Fibroblast of skin of left biceps (primary cell): ENCODE measurements at regions not wholly inside any gene's neighbourhood (a gene's known extent, or its start where the extent isn't known, plus 50 kb on each side); places are given as distances from the start of the nearest gene placed in this dataset.
"Not testable (repeated sequence)": the region's sequence is repeated elsewhere in the genome, so short reads cannot be mapped to it uniquely, and the experiment has no call there.

ENCODE experiments used
- DNase-seq, 2 experiments: peaks; one replicate each; pipeline ENCODE4 v3.0.0-alpha.2; 2013; ENCODE audit warnings: low read depth in 2 of 2

- no peak for DNase-seq
Measured at GRCh38 chr4:11860996-11861395, 432.3 kb upstream of the HS3ST1 start.

- no peak for DNase-seq
Measured at GRCh38 chr4:11857881-11858280, 429.2 kb upstream of the HS3ST1 start.

- DNase-seq = no peak
Measured at GRCh38 chr4:11847167-11847566, 418.5 kb upstream of the HS3ST1 start.

- DNase-seq = no peak
Measured at GRCh38 chr4:11843927-11844326, 415.2 kb upstream of the HS3ST1 start.

GRCh38 chr4:11843340-11843739 is 414.6 kb upstream of the HS3ST1 start:
- DNase-seq = no peak

- DNase-seq = no peak
Measured at GRCh38 chr4:11842620-11843263, 414.0 kb upstream of the HS3ST1 start.

GRCh38 chr4:11839889-11840288 is 411.2 kb upstream of the HS3ST1 start:
- no peak for DNase-seq

- DNase-seq = no peak
Measured at GRCh38 chr4:11831739-11832138, 403.0 kb upstream of the HS3ST1 start.

GRCh38 chr4:11824566-11824965 is 395.9 kb upstream of the HS3ST1 start:
- no peak for DNase-seq

- DNase-seq = no peak
Measured at GRCh38 chr4:11821772-11822430, 393.2 kb upstream of the HS3ST1 start.

- DNase-seq = no peak
Measured at GRCh38 chr4:11817088-11817487, 388.4 kb upstream of the HS3ST1 start.

- no peak for DNase-seq
Measured at GRCh38 chr4:11814758-11815157, 386.1 kb upstream of the HS3ST1 start.

- no peak for DNase-seq
Measured at GRCh38 chr4:11813951-11814446, 385.3 kb upstream of the HS3ST1 start.

GRCh38 chr4:11811521-11811920 is 382.8 kb upstream of the HS3ST1 start:
- not testable (repeated sequence) for DNase-seq

GRCh38 chr4:11805842-11806241 is 377.1 kb upstream of the HS3ST1 start:
- no peak for DNase-seq

- no peak for DNase-seq
Measured at GRCh38 chr4:11801466-11802446, 373.1 kb upstream of the HS3ST1 start.

GRCh38 chr4:11799196-11799595 is 370.5 kb upstream of the HS3ST1 start:
- DNase-seq = no peak

- DNase-seq = no peak
Measured at GRCh38 chr4:11791797-11792196, 363.1 kb upstream of the HS3ST1 start.

- DNase-seq = no peak
Measured at GRCh38 chr4:11790230-11790629, 361.5 kb upstream of the HS3ST1 start.

- no peak for DNase-seq
Measured at GRCh38 chr4:11783588-11783987, 354.9 kb upstream of the HS3ST1 start.

- no peak for DNase-seq
Measured at GRCh38 chr4:11782859-11783258, 354.2 kb upstream of the HS3ST1 start.

- DNase-seq = no peak
Measured at GRCh38 chr4:11777447-11777846, 348.8 kb upstream of the HS3ST1 start.
